ENCODE measurements at regions not wholly inside any gene's neighbourhood (a gene's known extent, or its start where the extent isn't known, plus 50 kb on each side); places are given as distances from the start of the nearest gene placed in this dataset.

- whole genome bisulfite sequencing = 83% methylated on average over 4 of the region's 4 CpGs
- H3K4me3 ChIP-seq (ENCODE audit: low read depth in 1 of 3, low read length in 3 of 3) = no peak overlapping the region
- no peak for DNase-seq (ENCODE audit: low spot score)
- H3K9ac ChIP-seq (ENCODE audit: low read depth in 1 of 2, low read length in 2 of 2) = no peak overlapping the region
- no peak overlapping the region for H3K27ac ChIP-seq (ENCODE audit: low read depth in 1 of 2, low read length in 2 of 2)
- H3K4me1 ChIP-seq (ENCODE audit: control insufficient read depth in 4 of 4, insufficient read depth in 4 of 4, low read length in 3 of 4) = no peaks in the 10 kb centered on the region
- TF ChIP-seq GABPA (IDR thresholded peaks at IDR 0.05 in 1 of 2, conservative IDR thresholded peaks at IDR 0.05 in 1 of 2) (no peak), TAF1 (conservative IDR thresholded peaks at IDR 0.05) (no peak), SP1 (IDR thresholded peaks at IDR 0.05) (no peak), RXRA (IDR thresholded peaks at IDR 0.05) (no peak), ATF3 (IDR thresholded peaks at IDR 0.05) (no peak), EGR1 (IDR thresholded peaks at IDR 0.05; ENCODE audit: low read depth in 2 of 2) (no peak), ZBTB33 (IDR thresholded peaks at IDR 0.05) (no peak), NR2F2 (IDR thresholded peaks at IDR 0.05) (no peak), FOXA2 (IDR thresholded peaks at IDR 0.05) (no peak), REST (IDR thresholded peaks at IDR 0.05) (no peak), YY1 (IDR thresholded peaks at IDR 0.05) (no peak), HNF4A (conservative IDR thresholded peaks at IDR 0.05) (no peak), FOXA1 (IDR thresholded peaks at IDR 0.05) (no peak), JUND (IDR thresholded peaks at IDR 0.05) (no peak), HNF4G (IDR thresholded peaks at IDR 0.05) (no peak), MAX (IDR thresholded peaks at IDR 0.05) (no peak), CTCF (IDR thresholded peaks at IDR 0.05; ENCODE audit: low read depth, low read length, missing input control) (no peak)
- H3K27me3 ChIP-seq (ENCODE audit: control insufficient read depth in 4 of 4, insufficient read depth in 4 of 4, low read length in 3 of 4) = no peaks in the 10 kb centered on the region
- H3K9me3 ChIP-seq (ENCODE audit: control insufficient read depth in 4 of 4, low read length in 3 of 4) = no peaks in the 10 kb centered on the region
- no peaks in the 10 kb centered on the region for H3K36me3 ChIP-seq (ENCODE audit: control insufficient read depth in 4 of 4, insufficient read depth in 3 of 4, low read depth in 1 of 4, low read length in 3 of 4)
Observed at GRCh38 chr9:106677830-106678229, 185.1 kb upstream of the ZNF462 start.

- Histone ChIP-seq H3K4me1 (ENCODE audit: control insufficient read depth in 4 of 4, insufficient read depth in 4 of 4, low read length in 3 of 4) (no peaks in the 10 kb centered on the region), H3K27me3 (ENCODE audit: control insufficient read depth in 4 of 4, insufficient read depth in 4 of 4, low read length in 3 of 4) (no peaks in the 10 kb centered on the region), H3K9me3 (ENCODE audit: control insufficient read depth in 4 of 4, low read length in 3 of 4) (no peaks in the 10 kb centered on the region), H3K4me3 (ENCODE audit: low read depth in 1 of 3, low read length in 3 of 3) (no peak overlapping the region), H3K9ac (ENCODE audit: low read depth in 1 of 2, low read length in 2 of 2) (no peak overlapping the region), H3K36me3 (ENCODE audit: control insufficient read depth in 4 of 4, insufficient read depth in 3 of 4, low read depth in 1 of 4, low read length in 3 of 4) (no peaks in the 10 kb centered on the region), H3K27ac (ENCODE audit: low read depth in 1 of 2, low read length in 2 of 2) (no peak overlapping the region)
- no peak for DNase-seq (ENCODE audit: low spot score)
- no peak for TF ChIP-seq EGR1 (IDR thresholded peaks at IDR 0.05; ENCODE audit: low read depth in 2 of 2)
- TF ChIP-seq NR2F2 (IDR thresholded peaks at IDR 0.05) = no peak
- TF ChIP-seq FOXA2 (IDR thresholded peaks at IDR 0.05) = no peak
- no peak for TF ChIP-seq REST (IDR thresholded peaks at IDR 0.05)
- no peak for TF ChIP-seq GABPA (IDR thresholded peaks at IDR 0.05 in 1 of 2, conservative IDR thresholded peaks at IDR 0.05 in 1 of 2)
- no peak for TF ChIP-seq ZBTB33 (IDR thresholded peaks at IDR 0.05)
Observed at GRCh38 chr9:106678273-106678672, 184.7 kb upstream of the ZNF462 start.

Measured in liver (tissue), 8 donors.